Lower lobe of right lung (tissue), 2 donors: ENCODE measurements at regions not wholly inside any gene's neighbourhood (a gene's known extent, or its start where the extent isn't known, plus 50 kb on each side); places are given as distances from the start of the nearest gene placed in this dataset.

Experiments
- ATAC-seq, 2 donors: fragments of 200-7000 bp; cut with Tn5 transposase; one replicate each; pipeline ENCODE4 v1.9.1; 2020 to 2022; ENCODE audit warnings: mild to moderate bottlenecking in 2 of 2, moderate library complexity in 2 of 2
- DNase-seq: peaks from one replicate; pipeline ENCODE4 v3.0.0-alpha.2; 2020
- H3K27ac ChIP-seq: fragments of 200-600 bp; one replicate; pipeline ENCODE4 v1.8.0; 2022
- H3K27me3 ChIP-seq: fragments of 200-600 bp; one replicate; pipeline ENCODE4 v1.8.0; 2022; ENCODE audit warnings: low read depth
- H3K36me3 ChIP-seq: fragments of 200-600 bp; one replicate; pipeline ENCODE4 v1.8.0; 2022; ENCODE audit warnings: mild to moderate bottlenecking
- H3K4me1 ChIP-seq: fragments of 200-600 bp; one replicate; pipeline ENCODE4 v1.8.0; 2022
- H3K4me3 ChIP-seq: fragments of 200-600 bp; one replicate; pipeline ENCODE4 v1.8.0; 2022; ENCODE audit warnings: mild to moderate bottlenecking
- H3K9me3 ChIP-seq: fragments of 200-600 bp; one replicate; pipeline ENCODE4 v1.8.0; 2022
- intact Hi-C: fragments of 100-400 bp; cut with DNase I; formaldehyde crosslinking; loops from one replicate; pipeline ENCODE4 v1.11.0; 2022
- TF ChIP-seq, protein P1 (sequence below): fragments of 200-600 bp; IDR thresholded peaks from one replicate; pipeline ENCODE4 v1.8.0; 2022; ENCODE audit warnings: antibody characterized with exemption, mild to moderate bottlenecking
- donor health status: DM: no; HTN: yes; CAD: no; lungs with severe emphysema.

DNA sequence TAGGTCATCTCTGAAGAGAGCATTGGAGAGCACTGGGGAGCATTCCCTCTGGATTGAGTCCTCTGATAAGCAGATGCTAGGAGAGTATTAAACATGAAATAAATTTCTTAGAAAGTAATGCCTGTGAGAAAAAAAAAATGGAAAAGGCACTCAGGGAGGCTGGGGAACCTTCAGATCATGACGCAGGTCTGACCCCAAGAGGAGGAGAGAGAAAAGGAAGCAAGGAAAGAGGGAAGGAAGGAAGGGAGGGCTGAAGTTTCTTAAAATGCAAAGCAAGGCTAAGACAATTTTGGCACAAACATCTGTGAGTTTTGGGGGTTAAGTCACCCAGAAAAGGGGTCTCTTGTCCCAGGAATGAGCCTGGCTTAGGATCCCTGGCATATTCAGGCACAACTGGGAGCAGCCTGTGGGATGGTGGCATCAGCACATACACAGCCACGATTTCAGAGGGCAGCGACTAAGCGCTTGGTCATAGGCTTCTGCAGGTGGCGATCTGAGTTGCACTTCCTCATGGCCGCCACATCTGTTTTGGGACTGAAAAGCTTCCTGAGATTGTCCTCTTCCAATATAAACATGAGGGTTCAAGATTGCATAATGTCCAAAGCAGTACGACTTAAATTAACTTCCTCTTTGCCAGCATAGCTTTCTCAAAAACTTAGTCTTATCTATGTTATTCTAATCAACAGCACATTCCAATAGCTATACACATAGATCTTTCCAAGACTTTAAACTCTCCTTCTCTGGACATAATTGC is 692.7 kb downstream of the DNAH5 start:
- Histone ChIP-seq H3K27ac (no peak overlapping the region), H3K9me3 (no peaks in the 10 kb centered on the region), H3K4me3 (no peak overlapping the region), H3K4me1 (no peaks in the 10 kb centered on the region), H3K36me3 (no peaks in the 10 kb centered on the region), H3K27me3 (no peaks in the 10 kb centered on the region)
- ATAC-seq (no peak), DNase-seq (no peak)
- intact Hi-C loops = no loop called here
- TF ChIP-seq, protein P1, sequence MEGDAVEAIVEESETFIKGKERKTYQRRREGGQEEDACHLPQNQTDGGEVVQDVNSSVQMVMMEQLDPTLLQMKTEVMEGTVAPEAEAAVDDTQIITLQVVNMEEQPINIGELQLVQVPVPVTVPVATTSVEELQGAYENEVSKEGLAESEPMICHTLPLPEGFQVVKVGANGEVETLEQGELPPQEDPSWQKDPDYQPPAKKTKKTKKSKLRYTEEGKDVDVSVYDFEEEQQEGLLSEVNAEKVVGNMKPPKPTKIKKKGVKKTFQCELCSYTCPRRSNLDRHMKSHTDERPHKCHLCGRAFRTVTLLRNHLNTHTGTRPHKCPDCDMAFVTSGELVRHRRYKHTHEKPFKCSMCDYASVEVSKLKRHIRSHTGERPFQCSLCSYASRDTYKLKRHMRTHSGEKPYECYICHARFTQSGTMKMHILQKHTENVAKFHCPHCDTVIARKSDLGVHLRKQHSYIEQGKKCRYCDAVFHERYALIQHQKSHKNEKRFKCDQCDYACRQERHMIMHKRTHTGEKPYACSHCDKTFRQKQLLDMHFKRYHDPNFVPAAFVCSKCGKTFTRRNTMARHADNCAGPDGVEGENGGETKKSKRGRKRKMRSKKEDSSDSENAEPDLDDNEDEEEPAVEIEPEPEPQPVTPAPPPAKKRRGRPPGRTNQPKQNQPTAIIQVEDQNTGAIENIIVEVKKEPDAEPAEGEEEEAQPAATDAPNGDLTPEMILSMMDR = no peak

GRCh38 chr5:13250464-13251291 is 693.8 kb downstream of the DNAH5 start:
- Histone ChIP-seq H3K4me1 (no peaks in the 10 kb centered on the region), H3K27ac (no peak overlapping the region), H3K27me3 (no peaks in the 10 kb centered on the region), H3K36me3 (no peaks in the 10 kb centered on the region), H3K9me3 (no peaks in the 10 kb centered on the region), H3K4me3 (no peak overlapping the region)
- intact Hi-C loops = no loop called here
- TF ChIP-seq, protein P1 = peak; percentile 36
- DNase-seq (no peak), ATAC-seq (no peak)

DNA sequence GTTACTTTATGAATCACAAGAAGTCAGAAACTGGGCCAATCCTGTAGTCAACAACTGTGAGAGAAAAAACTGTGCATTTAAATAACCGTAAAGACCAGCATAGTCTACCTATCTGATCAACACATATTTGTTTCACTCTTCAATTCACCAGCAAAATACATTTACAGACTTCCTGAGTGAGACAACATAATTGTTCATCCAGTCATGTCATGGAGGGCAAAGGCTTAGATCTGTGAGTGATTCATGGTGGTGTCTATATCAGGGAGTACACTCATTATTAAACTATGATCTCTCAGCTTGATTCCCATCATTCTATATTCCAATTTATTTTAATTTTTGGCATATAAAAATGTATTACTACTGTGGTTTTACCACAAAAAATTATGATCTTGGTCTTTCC is 694.6 kb downstream of the DNAH5 start:
- TF ChIP-seq, protein P1 = no peak
- ATAC-seq (no peak), DNase-seq (no peak)
- H3K4me3 ChIP-seq = no peak overlapping the region
- H3K9me3 ChIP-seq = no peaks in the 10 kb centered on the region
- H3K27ac ChIP-seq = no peak overlapping the region
- intact Hi-C loops = no loop called here
- H3K36me3 ChIP-seq = no peaks in the 10 kb centered on the region
- H3K27me3 ChIP-seq = no peaks in the 10 kb centered on the region
- H3K4me1 ChIP-seq = no peaks in the 10 kb centered on the region

- no peaks in the 10 kb centered on the region for H3K4me1 ChIP-seq
- no peak overlapping the region for H3K4me3 ChIP-seq
- intact Hi-C loops = no loop called here
- no peaks in the 10 kb centered on the region for H3K27me3 ChIP-seq
- no peak for DNase-seq
- H3K36me3 ChIP-seq = no peaks in the 10 kb centered on the region
- ATAC-seq = no peak
- no peaks in the 10 kb centered on the region for H3K9me3 ChIP-seq
- no peak overlapping the region for H3K27ac ChIP-seq
- TF ChIP-seq, protein P1 = no peak
Measured at GRCh38 chr5:13248253-13248652, 696.2 kb downstream of the DNAH5 start.

DNA sequence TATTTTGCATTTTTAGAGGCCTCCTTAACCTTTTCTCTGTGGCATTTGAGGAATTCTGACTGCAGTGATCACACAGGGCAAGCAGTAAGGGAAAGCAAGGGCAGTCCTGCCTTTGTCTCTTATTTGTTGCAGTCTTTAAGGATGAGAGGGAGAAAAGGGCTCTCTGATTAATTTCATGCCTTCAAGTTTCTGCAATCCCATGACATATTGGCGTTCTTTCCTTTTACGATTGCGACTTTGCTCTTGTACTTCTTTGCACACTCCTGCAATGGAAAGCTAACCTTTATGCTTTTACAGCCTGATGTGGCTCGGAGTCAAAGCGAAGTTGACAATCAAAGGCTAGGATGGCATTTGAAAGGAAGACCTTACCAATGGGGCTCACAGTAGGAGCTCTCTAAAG is 698.4 kb downstream of the DNAH5 start:
- TF ChIP-seq, protein P1 = no peak
- Histone ChIP-seq H3K4me3 (no peak overlapping the region), H3K27me3 (no peaks in the 10 kb centered on the region), H3K27ac (no peak overlapping the region), H3K4me1 (no peaks in the 10 kb centered on the region), H3K9me3 (no peaks in the 10 kb centered on the region), H3K36me3 (no peaks in the 10 kb centered on the region)
- ATAC-seq (no peak), DNase-seq (no peak)
- intact Hi-C loops = no loop called here
